ENCODE measurements at regions not wholly inside any gene's neighbourhood (a gene's known extent, or its start where the extent isn't known, plus 50 kb on each side); places are given as distances from the start of the nearest gene placed in this dataset.
"Not testable (repeated sequence)": the region's sequence is repeated elsewhere in the genome, so short reads cannot be mapped to it uniquely, and the experiment has no call there.

DNA sequence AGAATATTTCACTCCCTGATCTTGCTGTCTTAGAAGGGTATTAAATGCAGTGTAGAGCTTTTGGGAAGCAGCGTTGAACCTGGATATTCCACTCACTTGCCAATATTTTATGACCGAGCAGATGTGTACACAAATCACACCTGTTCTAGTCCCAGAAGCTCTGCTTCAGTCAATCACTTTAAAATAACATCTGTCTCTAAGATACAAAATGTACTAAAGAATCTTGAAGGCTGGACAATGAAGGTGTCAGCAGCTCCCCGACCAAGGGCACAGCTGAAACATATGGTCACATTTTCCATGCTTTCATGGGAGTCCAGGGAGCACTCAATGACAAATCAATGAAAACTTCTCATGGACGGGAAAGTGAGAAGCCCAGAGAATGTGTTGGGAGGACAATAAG, 668.3 kb downstream of the PRIM2 start:
- not testable (repeated sequence) for DNase-seq (ENCODE audit: low spot score)

DNA sequence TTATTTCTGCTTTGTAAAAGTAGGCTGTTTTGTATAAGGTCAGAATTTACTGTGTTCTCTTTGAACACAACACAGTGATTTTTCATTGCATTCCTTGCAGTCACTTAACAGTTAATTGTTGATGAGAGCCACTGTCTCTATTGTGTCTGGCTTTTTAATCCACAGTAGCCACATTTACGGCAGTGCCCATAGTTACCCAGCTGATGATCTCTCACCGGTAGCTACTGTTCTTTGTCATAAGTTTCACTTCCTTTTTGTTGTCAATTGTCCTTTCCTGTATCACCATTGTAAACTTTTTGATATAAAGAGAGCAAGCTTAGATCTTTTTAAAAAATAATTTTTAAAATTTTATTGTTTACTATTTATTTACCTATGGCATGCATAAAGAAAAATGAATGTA, 669.2 kb downstream of the PRIM2 start:
- DNase-seq (ENCODE audit: low spot score): not testable (repeated sequence)

DNA sequence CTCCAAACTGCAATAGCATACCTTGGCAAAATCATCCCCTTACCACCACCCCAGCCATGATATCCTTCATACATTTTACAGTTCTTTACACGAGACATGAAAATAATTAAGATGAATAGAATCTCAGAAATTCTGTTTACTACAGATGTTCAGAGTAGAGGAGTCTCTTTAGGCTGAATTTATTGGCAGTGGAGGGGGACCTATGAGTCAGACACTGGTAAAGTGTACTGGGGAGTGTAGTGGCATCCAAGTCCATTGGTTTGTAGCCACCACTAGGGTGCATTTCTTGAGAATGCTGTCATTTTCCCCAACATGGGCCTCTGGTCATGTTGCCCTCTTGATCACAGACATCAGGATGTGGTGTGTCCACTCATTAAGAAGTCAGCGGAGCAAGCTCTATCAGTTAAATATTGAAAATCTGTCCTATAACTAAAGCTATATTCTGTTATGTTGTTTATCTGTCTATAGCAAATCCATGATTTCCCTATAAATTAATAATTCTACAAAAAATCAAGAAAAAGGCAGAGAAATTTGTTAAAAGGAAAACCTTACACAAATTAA, 672.2 kb downstream of the PRIM2 start:
- DNase-seq (ENCODE audit: low spot score): not testable (repeated sequence)

DNA sequence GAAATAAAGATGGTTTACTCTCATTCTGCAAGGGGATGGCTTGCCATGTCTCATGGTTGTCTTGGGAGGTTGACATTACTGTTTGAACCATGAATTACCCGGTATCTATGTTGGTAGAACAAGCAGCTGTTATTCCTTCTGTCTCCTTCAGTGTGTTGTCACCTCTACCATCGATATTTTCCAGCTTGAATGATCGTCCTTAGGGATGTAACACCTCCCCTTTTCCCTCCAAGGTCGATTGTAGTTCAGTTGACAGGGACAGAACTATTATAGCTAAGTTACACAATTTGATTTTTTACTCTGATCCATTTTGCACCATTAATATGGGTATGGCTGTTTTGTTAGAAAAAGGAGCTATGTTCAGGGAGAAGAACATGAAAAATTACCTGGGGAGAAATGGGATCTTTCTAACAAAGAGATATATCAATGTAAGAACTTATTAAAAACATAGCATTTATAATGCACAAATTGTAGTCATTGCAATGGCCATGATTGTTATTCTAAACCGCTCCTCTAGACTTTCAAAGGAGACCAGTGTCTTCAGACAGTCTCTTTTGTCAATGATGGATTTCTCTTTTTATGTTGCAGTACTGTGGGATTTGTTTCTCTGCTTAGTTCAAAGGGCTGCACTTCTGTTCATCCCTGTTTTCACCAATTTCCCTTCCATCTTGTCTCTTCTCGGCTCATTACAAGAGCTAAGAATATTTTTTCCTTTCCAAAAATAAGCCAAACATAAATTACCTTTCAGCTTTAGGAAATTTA, 681.6 kb downstream of the PRIM2 start:
- DNase-seq (ENCODE audit: low spot score): not testable (repeated sequence)

DNA sequence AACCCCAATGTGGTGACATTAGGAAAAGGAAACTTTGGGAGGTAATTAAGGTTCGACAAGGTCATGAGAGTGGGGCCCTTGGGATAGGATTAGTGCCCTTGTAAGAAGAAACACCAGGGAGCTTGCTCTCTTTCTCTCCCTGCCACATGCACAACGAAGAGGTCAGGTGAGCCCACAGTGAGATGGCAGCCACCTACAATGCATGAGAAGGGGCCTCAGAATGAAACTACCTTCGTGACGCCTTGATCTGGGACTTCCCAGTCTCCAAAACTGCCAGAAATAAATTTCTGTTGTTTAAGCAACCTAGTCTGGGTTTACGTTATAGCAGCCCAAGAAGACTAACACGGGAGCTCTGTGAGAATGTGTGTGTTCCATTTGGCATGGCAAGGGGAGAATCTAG, 682.8 kb downstream of the PRIM2 start:
- DNase-seq (ENCODE audit: low spot score): not testable (repeated sequence)

DNA sequence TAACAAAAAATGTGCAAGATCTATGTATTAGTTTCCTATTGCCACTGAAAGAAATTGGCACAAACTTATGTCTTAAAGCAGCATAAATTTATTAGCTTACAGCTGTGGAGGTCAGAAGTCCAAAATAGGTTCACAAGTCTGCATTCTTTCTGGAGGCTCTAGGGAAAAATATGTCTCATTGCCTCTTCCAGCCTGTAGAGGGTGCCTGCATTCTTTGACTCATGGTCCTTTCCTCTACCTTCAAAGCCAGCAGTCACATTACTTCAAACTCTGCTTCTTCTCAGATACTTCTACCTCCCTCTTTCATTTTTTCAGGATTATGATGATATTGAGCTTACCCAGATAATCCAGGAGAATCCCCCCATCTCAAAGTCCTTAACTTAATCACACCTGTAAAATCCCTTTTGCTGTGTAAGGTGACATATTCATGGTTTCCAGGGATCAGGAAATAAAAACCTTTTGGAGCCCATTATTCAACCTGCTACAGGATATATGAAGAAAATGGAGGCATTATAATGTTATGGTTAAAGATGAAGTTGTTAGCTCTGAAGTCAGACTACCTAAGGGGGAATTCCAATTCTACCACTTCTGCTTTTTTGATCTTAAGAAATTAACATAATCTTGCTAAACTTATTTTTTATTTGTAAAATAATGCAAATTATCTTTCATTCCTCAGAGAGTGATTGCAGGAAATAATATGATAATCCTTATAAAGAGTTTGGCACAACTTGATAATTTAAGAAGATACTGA, 686.2 kb downstream of the PRIM2 start:
- DNase-seq (ENCODE audit: low spot score): peak; percentile 4

DNA sequence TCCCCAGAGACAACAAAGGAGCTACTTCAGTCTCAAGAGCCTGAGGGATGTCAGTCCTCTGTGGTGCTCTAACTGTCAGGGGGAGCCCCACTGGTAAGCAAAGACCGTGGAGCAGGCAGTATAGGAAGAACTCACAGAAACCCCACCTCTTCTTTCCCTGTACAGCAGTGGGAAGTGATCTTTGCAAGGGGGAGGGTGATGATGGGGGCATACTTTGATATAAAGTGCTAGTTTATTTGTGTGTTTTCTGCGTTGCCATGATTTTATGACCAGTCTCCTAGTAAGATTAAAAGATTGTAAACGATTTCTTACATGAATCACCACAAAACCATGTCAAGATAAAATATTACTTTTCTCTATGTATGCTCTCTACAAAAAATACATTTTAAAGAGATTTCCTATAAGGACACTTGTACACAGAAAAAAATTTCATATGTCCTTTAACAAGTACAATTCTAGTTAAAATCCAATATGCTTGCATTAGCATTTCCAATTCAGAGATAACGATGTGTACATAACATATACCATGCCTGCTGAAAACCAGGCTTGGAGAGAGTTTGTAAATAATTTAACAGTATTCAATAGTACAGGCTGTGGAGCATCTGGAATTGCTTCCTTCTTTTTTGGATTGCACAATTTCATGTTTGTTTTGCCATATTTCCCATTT, 690.0 kb downstream of the PRIM2 start:
- DNase-seq (ENCODE audit: low spot score): not testable (repeated sequence)

DNA sequence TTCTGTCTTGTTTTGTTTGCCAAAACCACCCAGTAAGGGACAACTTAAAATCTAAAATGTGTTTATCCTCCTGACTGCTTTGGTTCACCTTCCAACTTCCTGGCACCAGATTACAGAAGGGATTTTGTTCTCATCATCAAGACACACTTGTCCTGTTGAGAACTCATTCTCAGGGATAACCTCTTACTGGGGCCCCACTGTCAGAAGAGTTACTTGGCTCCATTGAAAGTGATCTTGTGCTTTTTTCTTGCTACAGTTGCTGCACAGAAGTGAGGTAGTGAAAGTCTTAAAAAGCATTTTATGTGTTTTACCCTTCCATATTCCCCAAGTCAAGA, 690.5 kb downstream of the PRIM2 start:
- not testable (repeated sequence) for DNase-seq (ENCODE audit: low spot score)

DNA sequence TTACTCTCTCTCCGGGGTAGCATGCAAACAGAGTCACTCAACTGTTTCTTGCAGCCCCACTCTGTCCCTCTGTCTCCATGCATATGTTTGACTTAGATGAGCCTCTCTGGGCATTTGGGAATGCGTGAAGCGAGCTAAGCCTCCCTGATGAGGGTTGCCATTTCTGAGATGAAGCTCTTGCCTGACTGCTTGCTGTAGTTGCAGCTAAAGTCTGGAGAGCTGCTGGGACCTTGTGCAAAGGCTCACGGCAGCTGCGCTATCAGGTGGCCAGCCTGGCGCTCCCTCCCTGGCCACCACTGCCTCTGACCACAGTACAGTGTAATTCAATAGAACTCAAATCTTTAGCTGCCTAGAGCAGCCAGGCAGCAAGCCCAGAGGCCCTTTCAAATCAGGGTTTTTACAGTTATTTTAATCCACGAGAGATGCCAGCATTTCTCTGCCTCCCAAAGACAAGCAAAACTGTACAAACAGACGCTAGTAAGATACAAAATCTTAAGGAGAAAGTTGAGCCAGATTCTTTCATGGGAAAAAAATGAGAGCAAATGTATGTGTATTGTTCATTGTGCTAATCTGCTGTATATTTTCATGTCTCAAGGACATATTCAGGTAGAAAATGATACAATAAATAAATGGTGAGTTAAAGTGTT, 694.6 kb downstream of the PRIM2 start:
- not testable (repeated sequence) for DNase-seq (ENCODE audit: low spot score)

DNA sequence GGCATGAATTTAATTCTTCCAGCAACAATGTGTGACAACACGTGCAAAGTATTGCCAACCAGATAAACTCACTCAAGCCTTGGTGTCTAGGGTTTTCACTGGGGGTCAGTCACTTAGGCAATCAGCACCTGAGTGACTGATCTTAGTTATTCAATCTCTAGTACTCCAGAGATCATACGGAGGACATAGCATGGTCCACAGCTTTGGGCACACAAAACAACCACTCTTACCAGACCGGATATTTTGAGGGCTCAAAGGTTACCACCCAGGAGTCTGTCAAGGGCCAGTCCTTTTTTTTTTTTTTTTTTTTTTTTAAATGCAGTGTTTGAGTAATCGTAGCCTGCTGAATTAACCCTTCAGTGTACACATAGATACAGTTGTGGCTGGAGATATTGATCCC, 699.2 kb downstream of the PRIM2 start:
- DNase-seq (ENCODE audit: low spot score): not testable (repeated sequence)

DNA sequence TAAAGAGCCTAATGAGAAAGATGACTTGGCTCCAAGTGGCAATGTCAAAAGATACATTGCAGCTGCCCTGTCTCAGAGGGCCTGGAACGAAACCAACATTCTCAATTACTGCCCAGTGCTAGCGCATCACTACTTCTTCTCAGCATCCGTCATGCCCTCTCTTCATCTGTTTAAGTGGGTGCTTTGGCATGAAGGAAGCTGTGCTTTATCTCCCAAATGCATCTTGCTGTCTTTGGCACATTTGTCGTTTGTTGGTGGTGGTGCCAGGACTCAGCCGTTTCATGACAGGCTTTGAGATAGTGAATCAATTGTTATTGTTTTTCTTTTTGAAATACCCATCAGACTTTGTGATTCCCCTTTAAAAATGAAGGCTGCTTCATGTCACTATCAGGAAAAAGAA, 710.8 kb downstream of the PRIM2 start:
- not testable (repeated sequence) for DNase-seq (ENCODE audit: low spot score)

DNA sequence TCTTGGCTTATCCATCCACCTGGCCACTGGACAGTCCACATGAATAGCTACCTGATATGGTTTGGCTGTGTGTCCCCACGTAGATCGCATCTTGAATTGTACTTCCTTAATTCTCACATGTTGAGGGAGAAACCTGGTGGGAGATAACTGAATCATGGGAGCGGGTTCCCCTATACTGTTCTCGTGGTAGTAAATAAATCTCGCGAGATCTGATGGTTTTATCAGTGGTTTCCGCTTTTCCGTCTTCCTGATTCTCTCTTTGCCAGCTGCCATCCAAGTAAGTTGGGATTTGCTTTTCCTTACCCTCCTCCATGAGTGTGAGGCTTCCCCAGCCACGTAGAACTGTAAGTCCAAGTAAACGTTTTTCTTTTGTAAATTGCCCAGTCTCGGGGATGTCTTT, 720.8 kb downstream of the PRIM2 start:
- not testable (repeated sequence) for DNase-seq (ENCODE audit: low spot score)

DNA sequence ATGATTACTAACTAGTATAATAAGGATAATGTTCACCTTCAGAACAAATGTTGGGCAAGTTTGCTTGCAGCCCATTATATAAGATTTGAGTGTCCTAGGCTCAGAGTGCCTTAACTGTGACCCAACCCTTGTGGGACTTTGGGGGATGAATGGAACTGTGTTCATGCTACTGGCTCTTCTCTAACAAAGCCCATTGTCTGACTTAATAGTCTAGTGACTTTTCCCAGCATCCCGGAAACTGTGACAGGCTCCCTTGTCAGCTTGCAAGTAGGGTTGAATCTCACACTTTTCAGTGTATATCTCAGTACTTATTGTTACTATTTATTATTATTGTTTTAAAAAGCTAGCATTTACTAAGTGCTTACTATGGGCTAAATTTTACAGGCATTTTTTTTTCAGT, 729.2 kb downstream of the PRIM2 start:
- not testable (repeated sequence) for DNase-seq (ENCODE audit: low spot score)

DNA sequence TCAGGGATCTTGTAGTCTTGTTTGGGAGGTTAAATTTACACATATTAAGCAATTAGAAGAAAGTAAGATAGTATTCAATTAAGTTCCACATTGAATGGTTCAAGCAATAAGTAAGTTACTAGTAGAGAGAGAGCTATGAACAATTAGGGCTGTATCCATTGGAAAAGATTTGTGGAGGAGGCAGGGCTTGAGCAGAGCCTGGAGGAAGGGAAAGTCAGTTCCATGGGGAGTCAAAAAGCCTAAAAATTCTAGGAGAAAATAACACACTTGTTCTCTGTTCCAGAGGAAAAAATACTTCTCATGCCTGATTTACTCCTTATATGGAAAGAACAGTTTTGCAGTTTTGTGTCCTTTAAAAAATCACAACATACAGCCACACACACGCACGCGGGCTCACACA, 730.0 kb downstream of the PRIM2 start:
- not testable (repeated sequence) for DNase-seq (ENCODE audit: low spot score)

DNA sequence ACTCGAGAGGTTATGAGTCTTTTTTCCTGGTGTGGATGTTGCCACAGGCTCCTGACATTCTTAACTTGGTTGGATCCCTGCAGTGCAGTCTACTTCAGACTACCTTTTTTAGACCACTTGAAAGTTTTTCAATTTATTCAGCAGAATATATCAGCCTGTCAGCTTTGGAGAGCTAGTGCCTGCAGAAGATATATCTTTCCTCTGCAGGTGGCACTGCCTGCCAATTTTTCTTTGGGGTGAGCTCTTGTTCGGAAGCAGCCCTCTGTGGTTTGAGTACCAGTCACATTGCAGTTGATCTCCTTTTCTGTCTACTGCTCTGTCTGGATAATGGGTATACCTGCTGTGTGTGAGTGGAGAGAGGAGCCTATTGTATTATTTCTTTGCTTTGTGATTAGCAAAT, 730.4 kb downstream of the PRIM2 start:
- DNase-seq (ENCODE audit: low spot score): not testable (repeated sequence)

DNA sequence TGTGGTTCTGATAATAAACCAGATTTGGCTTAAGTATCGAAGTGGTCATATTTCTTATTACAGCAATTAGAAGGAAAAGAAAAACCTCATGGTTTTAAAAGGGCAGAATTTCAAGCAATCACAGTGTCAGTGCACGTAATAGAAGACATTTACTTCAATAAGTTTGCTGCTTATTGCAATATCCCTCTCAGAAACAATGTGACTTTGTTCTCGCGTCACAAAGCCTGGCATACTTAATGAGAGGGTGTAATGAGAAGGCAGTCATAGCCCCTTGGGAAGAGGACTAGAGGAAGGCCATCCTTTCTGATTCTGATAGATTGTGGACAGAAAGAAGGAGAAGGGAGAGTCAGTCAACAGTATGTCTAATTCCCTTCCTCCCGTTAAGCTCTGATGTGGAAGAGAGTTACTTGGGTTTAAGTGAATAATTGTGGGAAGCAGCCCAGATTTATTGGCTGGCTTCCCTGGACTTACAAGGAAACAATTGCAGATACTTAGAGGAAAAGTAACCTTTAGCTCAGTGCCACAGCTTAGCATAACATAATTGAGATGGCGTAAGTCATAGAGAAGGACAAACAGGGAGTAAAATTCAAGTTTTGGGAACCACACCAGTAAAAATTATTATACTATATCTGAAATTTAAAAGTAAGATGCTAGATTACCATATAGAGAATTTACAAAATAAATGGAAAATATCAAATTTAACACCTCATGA, 738.2 kb downstream of the PRIM2 start:
- not testable (repeated sequence) for DNase-seq (ENCODE audit: low spot score)

DNA sequence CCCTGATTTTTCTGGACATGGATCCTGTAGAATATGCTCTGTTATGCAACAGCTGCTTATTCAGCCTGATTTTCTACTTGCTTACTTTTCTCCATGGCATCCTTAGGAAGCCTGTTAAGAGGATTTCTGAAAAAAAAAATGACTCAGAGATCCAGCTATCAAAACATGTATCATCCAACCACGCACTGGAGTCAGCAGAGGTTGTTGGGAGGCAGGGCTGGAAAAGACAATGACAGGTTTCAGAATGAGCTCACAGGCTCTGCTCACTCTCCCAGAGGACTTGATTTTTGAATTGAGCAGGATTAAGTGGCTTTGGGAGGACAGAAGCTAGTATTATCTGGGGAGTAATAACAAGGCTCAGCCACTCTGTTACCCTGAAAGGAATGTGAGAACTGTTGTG, 742.3 kb downstream of the PRIM2 start:
- not testable (repeated sequence) for DNase-seq (ENCODE audit: low spot score)

DNA sequence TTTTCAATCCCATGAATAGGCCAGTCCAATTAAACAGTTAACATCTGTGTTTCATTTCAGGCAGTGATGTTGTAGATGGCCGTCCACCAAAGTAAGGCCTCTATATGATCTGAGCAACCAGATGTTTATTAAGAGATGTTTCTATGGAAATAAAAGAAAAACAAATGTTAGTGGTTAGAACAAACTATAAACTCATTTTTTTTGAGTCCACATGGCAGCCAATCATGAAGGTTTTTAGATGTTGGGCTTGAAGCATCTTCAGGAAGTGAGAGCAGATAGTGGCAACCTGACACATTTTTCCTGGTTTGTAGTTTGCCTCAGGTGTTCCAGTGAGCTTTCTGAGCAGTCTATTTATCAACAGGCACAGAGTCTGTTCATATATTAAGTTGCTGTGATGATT, 746.1 kb downstream of the PRIM2 start:
- not testable (repeated sequence) for DNase-seq (ENCODE audit: low spot score)

DNA sequence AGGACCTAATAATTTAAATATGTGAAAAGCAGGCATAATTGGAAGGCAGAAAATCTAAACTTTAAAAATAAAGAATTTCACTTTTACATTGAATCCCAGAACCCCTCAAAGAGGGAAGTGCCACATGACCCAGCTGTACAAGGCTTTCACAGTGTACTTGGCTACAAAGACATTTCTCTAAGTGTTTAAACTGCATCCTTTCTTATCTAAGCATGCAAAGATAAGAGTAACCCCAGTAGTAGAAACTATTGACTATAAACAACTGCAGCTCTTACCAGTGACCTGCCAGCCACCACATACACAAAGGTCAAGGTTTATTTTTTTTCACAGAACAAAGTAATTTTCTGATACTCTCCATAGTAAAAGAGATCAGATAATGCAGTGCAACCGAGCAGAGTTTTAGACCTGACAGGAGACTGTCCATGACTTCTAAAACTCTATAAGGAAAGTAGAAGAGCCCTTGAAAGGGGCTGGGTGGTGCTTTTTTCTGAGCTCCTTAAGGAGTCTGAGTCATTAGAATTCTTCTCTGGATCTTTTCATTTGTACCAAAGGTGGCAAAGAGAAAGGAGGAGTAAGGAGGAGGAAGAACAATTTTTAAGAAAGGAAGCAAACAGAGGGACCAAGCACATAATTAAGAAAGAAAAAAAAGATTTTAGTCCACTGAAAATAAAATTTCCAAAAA, 750.6 kb downstream of the PRIM2 start:
- not testable (repeated sequence) for DNase-seq (ENCODE audit: low spot score)

DNA sequence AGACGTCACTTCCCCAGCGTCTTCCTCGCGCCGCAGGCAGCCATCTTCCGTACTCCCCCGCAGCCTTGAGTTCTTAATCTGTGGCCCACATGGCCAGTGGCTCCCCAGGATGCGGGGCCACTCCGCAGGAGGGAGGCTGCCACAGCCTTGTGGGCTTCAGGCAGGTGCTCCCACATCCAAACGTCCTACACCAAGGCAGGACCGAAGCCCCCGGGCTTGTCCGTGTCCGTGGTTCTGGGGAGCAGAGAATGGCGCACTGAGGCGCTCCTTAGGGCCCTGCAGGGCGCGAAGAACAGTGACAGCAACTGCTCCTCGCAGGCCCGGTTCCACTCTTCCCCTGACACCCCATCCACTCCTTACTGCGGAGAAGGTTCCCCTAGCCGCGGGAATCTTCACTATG, 755.8 kb downstream of the PRIM2 start:
- no peak for DNase-seq (ENCODE audit: low spot score)

DNA sequence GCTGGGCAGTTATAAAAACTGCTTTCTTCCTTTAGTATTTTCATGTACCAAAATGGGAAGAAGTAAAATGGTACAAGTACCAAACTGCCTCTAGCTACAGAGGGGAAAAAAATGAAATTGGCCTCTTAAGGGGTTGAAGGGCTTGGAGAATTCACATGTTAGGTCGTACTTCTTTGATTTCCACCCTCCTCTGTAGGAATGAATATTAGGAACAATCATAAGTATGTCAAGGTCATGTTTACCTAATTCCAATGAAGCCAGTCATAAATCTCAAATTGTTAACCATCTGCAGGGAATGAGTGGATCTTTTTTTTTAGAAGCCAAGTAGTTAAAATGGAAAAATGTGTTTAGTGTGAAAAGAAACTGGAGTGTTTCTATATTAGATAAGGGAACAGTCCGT, 772.6 kb downstream of the PRIM2 start:
- not testable (repeated sequence) for DNase-seq (ENCODE audit: low spot score)

All from SW480 (cell line).